ENCODE measurements at regions not wholly inside any gene's neighbourhood (a gene's known extent, or its start where the extent isn't known, plus 50 kb on each side); places are given as distances from the start of the nearest gene placed in this dataset.

DNA sequence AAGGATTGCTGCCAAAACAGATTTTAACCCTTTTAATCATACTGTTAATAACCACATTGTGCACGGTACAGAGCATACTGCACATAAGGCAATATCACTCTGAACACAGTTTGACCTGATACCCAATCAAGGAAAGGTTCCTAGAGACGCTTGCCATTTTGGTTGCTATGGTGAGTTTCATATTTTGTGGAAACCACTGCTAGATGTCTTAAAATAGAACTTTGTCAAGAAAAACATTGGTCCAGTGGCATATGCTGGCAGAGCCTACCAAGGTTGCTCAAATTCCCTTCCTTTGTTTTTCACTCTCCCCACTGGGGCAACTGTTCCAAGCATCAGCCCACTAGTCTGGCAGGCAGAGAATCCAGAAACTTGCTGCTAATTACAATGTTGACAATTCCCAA lies 114.8 kb upstream of the DPYD start:
- DNase-seq (ENCODE audit: low spot score) = no peak

DNA sequence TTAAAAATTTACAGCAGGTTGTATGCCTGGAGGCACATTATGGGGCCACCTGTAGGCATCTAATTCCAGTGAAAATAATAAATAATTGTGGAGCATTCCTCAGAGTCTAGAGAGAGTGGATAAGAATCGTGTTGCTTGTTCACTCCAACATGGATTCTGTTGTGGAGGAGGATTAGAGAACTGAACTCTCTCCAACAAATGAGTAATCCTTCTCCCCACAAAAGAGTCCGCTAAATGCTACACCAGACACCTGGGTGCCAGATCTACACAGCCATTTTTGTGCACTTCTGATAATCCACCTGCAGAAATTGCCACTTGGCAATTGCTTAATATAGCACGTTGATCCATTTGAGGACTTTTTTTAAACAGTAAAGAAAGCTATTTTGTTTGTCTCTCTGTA lies 113.7 kb upstream of the DPYD start:
- peak; percentile 76 for DNase-seq (ENCODE audit: low spot score)

DNA sequence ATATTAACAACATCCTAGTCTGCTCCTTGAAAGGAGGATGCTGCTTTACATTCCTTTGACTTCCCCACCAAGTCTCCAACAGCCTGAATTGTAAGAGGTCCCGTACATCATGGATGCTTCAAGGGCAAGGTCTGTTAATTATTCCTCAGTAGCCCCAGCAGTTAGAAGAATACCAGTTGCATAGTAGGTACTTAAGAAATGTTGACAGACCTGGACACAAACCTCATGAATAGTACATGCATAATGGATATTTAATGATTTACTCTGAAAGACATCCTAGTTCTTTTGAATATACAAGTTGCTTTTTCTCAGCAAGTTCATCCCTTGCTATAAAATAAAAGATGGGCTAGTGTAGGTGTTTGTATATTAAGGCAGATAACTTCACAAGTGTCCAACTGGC lies 112.1 kb upstream of the DPYD start:
- DNase-seq (ENCODE audit: low spot score) = no peak

DNA sequence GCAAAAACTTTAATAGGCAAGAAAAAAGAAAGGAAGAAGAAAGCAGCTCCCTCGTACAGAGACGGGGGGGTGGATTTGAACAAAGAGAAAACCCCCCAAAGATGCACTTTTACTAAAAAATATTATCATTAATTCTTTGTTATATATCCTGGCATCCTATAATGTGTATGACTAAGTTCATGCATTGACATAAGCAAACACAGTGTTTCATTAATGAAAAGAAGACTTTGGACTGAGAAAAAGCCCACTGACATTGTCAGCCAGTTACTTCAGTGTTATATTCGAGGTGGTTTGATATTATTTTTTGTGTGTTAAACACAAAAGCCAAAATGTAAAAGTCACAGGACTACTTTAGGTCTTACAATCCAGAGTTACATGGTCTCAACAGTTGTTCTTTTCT lies 110.1 kb upstream of the DPYD start:
- DNase-seq (ENCODE audit: low spot score) = no peak

DNA sequence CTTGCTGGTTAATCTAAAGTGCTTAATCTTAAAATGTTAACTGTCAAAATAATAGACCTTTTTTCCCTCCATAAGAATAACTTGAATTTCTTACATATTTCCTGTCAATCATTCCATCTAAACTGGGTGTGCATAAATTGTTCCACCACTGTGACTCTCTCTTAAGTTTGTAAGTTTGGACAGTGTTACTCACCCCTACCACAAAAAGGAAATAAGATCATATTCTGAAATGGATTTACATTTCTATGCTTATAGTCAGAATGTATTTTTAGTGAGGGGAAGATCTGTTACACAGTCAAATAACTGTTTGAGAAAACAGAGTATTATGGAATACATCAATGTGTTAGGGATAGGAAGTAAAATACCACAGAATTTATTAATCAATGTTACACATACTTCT lies 109.6 kb upstream of the DPYD start:
- peak; percentile 61 for DNase-seq (ENCODE audit: low spot score)

DNA sequence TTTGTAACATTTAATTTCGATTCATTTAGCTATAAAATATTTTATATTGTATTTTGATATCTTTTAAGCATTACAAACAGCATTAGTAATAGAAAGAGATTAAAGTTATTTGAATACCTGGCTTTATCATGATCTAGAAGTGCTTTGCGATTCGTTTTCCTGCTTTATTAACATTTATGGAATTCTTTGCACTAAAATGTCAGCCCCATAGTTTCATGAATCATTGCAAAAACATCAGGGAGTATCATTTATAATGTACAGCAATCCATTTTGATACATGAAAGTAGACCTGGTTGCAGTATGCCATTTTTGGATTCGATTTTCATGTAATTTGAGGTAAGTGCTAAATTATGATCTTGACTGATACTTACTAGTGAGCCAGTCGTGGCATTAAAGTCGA lies 108.0 kb upstream of the DPYD start:
- DNase-seq (ENCODE audit: low spot score) = peak; percentile 45

DNA sequence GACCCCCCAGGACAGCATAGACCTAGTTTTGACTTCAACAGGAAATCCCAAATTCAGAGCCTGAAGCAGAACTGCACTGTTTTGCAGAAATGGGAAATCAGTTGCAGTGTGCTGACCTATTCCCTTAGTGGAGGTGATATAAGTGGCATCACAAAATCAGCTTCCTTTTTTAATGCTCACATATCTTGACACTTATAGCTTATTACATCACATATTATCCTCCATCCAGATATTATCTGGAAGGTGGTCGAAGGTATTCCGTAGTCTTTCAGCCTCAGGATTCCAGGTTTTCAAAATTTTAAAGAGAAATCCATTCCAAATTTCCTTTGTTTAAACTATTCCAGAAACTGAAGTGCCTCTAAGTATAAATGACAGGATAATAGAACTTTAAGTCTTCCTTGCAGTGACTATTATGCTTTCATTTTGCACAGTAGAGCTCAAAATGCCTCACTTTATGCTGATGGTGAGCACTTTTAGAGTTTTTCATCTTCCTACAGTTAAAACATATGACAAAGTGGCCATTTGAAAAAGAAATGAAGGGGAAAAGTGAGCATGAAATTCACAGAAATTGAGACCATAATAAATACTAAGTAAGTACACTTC lies 106.4 kb upstream of the DPYD start:
- peak; percentile 44 for DNase-seq (ENCODE audit: low spot score)

DNA sequence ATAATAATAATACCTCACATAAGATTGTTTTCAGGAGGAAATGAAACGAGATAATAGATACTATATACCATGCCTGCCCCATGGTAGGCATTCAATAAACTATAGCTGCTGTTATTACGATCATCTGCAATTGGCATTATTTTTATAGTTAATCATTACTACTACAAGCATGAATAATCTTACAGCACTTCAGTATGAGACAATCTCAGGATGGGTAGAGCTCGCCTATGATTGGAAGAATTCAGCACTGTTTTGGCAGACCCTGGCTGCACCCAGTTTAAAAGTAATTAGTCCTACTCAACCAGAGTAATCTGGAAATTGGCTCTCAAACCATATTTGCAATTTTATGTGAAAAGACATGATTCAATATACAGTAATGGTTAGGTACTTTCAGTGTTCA lies 105.0 kb upstream of the DPYD start:
- DNase-seq (ENCODE audit: low spot score) = no peak

DNA sequence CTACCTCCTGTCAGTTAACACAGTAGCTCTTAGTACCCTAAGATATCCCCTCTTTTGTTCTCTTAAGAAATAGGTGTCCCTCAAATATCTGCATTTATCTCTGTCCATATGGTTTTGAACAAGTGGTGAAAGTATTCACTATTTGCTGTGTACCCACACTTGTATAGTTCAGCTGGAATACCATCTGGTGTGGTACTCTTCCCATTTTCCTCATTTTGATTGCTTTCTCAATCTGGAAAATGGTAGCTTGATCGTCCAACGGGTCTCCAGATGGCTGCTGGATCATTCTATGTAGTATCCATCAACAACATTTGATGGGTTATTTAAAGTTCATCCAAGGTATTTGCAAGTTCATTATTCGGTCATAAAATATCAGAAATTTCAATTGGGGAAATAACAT lies 100.3 kb upstream of the DPYD start:
- DNase-seq (ENCODE audit: low spot score) = no peak

DNA sequence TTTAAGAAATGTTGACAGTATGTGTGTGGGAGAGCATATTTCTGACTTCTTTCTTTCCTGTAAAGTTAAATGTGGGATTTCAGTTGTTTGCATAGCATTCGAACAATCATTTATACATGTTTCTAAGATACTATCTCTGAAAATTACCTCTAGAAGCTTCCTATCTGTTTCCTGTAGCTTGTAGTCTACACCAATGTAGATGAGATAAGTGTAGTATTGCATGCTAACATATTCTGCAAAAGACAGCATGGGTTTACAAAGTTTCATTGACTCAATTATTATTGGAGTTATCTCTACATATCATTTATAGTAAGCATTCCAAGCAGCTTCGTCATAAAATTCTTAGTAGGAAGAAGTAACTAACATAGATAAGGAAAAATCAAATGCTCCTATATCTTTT lies 98.9 kb upstream of the DPYD start:
- DNase-seq (ENCODE audit: low spot score) = no peak

DNA sequence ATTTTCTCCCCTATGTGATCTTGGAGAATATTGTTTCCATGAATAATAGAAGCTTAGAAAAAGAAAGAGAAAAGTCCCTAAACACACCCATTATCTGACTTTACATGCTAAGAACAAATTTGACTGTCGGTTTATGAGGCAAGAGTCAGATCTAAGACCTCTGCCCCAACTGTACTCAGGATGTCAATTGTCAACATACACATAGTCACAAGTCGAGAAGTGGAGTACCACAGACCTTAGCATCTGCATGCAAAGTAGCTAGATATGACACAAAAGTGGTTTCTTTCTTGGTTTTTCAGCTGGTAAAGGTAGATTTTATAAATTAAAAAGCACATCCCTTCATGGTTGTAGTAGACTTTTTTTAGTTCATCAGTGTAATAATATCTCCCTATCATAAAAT lies 97.2 kb upstream of the DPYD start:
- DNase-seq (ENCODE audit: low spot score) = no peak

DNA sequence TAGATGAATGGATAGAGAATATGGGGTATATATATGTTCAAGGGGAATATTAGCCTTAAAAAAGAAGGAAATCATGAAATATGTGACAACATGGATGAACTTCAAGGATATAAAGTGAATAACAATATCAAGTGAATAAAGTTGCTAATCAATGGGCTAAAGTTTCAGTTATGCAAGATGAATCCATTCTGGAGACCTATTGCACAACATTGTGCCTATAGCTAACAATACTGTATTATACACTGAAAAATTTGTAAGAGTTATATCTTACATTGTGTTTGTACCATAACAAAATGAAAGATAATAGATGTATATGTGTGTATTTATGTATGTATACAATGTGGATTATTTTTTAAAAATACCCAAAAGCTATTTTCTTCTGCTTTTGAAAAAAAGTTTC lies 96.3 kb upstream of the DPYD start:
- no peak for DNase-seq (ENCODE audit: low spot score)

DNA sequence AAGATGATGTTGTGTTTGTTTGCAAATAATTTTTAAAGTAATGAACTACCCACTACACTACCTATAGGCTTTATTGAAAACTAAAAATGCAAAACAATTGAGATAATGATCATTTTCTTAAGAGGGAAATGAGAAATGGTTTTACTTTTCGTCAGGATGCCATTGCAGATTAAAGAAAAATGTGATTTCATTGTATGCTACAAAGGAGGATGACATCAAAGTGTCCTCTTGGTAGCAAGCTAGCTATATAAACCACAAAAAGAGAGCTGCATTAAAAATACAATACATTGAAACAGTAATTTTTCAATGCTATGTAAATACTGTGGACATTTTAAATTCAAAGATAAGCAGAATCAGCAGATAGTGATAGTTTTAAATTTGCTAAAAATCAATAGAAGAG lies 87.5 kb upstream of the DPYD start:
- no peak for DNase-seq (ENCODE audit: low spot score)

DNA sequence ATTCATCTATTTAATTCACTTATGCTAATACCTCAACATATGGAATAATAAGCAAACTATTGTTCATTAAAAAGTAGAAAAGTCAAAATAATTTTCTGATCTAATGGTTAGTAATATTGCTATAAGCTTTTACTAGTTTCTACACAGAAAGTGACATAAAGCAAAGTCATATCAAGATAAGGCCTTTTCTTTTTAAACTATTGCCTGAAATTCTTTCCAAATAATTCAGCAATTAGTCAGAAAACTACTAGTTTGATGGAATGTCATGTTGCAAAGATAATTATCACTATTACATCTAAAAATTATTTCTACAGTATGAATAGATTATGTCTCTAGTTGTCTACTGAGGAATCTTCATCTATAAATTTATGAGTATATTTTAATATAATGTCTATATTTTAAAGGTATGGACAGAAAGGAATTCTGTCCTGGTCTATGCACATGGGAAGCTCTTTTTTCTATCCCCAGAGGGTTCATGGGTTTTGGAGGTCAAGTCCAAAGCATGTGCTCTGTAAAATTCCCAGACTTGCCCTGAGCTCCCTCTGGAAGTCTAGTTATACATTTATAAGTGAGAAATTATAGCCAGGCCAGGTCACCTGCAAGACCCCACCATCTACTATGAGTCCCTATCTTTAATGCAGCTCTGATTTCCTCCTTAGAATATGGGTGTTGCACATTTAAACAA lies 84.6 kb upstream of the DPYD start:
- peak; percentile 57 for DNase-seq (ENCODE audit: low spot score)

DNA sequence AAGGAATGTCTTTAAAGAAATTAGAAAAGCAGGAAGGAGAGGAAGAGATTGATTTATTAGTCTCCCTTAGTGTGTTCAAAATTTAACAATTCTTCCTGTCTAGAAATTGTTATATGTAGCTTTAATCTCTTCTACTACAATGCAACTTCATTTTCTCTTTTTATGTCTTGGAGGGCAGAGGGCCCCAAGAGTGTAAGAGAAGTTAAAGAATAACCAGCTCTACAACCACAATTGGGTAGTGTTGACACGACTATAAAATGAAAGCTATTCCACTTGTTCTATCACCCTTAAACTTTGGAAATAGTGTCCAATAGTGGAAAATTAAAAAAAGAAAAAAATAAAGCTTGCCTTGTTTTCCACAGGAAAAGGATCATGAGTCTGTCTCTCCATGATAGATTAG lies 82.6 kb upstream of the DPYD start:
- no peak for DNase-seq (ENCODE audit: low spot score)

DNA sequence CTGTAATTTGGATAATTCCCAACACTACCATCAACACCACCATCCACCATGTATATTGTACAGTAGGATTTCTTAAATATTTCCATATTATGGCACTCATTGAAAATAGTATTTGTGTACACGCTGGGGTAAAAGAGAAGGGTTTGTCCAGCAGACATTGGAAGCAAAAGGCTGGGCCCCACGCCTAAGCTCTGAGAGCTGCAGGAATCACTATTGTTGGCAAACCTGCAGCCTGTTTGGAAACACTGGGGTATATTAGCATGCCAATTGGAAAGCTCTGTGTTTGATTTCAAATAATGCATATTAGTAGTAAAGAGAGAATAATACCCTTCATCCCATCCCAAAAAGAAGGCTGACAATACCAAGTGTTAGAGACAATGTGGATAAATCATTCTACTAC lies 81.5 kb upstream of the DPYD start:
- DNase-seq (ENCODE audit: low spot score) = no peak

DNA sequence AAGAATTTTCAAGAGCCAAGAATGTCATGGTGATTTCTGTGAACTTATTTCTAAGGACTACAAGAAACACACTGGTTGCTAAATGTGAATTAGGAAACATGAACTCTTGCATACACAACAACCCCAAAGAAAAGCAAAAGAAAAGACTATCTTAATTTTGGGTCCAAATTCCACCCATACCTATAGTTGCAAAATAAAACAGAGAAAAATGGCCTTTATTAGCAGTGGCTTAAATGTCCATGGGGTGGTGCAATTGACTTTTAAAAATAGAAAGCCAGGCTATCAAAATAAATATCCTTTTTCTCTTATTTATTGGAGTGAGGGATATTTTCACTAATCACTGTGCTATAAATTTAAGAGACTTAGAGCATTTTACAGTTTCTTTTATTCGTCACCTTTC lies 80.9 kb upstream of the DPYD start:
- DNase-seq (ENCODE audit: low spot score) = peak; percentile 9

DNA sequence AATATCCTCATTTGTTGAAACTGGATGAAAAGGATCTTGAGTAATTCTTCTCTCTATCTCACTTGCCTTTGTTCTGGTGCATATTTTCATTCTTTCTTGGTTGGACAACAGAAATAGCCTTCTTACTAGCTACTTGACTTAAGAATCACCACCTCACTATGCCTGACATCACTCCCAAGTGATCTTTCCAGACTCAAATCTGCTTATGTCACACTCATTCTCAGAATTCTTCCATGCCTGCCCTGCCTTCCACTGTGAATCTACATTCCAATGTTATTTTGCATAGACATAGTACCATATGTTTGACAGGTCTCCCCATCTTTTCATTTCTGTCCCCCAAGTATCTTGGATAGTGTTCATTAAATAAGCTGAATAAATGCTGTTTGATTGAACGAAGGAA lies 78.5 kb upstream of the DPYD start:
- peak; percentile 69 for DNase-seq (ENCODE audit: low spot score)

DNA sequence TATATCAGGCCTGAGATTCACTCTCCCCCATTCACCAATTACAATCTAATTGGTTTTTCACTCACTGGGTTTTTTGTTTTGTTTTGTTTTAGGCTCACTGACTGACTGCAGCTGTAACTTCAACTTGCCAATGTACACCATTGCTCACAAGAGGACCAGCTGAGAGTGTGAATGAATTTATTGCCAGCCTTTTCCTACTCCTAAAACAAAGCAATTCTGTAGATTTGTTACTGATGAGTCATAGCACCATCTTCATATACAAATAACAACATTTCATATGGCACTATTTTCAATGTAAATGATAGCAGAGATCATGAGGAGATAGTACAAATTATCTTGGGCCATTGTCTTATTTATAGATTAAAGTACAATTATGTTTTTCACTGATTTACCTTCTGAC lies 76.0 kb upstream of the DPYD start:
- peak; percentile 35 for DNase-seq (ENCODE audit: low spot score)

DNA sequence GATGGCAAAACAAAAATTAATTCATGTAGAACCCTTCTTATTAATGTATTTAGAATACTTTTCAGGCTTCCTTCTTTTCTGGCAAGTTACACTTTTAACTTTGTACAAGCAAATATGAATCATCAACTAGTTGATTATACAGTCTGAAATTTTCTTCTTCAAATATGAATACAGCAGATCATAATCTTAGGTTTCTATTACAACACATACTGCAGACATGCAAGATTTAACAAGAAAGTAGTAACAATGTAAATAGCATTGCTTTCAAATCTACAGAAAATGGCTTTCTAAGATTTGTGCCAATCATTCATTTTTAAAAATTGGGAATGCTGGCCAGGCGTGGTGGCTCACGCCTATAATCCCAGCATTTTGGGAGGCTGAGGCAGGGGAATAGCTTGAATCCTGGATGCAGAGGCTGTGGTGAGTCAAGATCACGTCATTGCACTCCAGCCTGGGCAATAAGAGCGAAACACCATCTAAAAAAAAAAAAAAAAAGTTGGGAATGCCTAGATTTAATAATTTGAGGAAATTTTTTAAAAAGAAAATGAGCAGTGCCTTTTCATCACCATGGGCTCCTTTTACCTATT lies 68.4 kb upstream of the DPYD start:
- no peak for DNase-seq (ENCODE audit: low spot score)

DNA sequence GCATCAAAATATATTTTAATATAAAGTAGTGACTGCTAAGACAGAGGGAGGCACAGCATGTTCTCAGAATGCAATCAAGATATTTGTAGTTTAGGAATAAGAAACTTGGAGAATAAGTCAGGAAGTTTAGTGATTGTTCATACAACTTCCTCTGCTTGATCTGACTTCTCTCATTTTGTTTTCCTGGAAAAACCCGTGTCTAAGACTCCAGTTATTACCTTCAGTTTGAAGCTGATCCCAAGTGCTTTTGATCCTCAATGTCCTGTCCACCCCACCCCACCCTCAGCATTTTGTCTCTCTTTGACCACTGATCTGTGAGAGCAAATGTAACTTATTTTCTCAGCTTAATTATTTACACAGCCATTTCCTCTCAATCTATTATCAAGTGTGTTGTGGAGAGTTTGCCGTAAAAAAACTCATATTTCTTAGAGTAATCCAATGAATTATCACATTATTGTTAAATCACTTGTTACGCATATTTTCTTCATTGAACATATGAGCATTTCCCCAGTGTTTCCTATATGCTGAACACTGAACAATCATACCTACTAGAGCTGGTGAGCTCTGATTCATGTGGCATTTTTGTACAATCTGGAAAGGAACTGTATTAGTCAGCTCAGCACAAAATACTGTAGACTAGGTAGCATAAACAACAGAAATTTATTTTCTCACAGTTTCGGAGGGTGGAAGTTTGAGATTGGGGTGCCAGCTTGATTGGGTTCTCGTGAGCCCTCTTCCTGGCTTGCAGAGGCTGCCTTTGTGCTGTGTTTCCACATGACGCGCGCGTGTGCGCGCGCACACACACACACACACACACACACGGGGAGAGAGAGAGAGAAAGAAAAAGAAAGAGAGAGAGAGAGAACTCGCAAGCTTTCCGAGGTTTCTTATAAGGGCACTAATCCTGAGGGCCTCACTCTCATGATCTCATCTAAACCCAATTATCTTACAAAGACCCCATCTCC lies 65.5 kb upstream of the DPYD start:
- DNase-seq (ENCODE audit: low spot score) = no peak

DNA sequence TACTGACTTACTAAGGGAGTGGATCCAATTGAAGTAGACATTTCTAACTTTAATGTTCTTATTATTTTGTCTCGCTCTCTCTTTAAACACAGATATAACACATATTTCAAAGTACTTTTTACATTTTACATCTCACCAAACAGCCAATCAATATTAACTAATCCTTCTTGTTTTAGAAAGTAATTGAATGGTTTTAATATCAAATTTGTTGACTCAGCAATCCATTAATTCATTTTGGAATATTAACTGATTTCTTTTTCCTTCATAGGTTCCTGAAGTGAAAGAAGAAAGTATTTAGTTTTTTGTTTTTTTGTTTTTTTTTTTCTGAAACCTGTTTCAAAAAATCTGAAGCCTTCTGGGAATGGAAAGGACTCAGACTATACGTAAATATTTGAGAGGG lies 62.3 kb upstream of the DPYD start:
- DNase-seq (ENCODE audit: low spot score) = no peak

DNA sequence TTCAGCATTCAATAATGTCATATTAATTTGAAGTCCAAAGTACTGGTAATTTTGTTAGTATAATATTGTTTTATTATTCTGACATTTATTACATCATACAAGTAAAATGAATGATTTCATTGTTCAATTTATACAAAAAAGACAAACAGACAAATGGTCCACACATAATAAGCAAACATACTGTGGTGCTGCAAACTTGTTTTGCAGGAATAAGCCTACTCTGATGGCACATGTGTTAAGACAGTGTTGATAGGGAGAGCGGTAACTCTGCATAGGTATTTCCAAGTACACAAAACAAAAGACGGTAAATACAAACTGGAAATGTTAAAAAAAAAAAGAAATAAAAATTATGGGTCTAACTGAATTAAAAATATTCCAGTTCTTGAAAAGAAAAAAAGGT lies 59.7 kb upstream of the DPYD start:
- DNase-seq (ENCODE audit: low spot score) = no peak

All from A172 (cell line).